Right lobe of liver (tissue), 4 donors: ENCODE measurements at regions not wholly inside any gene's neighbourhood (a gene's known extent, or its start where the extent isn't known, plus 50 kb on each side); places are given as distances from the start of the nearest gene placed in this dataset.

ENCODE experiments used
- CTCF ChIP-seq, 4 donors: fragments of 200-600 bp in 3 of 4; fragments of 450-650 bp in 1 of 4; IDR thresholded peaks; one replicate each; pipeline versions ENCODE4 v1.5.1 to v1.8.0; 2016 to 2022; ENCODE audit warnings: antibody characterized with exemption in 4 of 4, mild to moderate bottlenecking in 2 of 4
- POLR2A ChIP-seq: fragments of 450-650 bp; IDR thresholded peaks from one replicate; pipeline ENCODE4 v1.6.1; 2017; ENCODE audit warnings: antibody characterized with exemption, mild to moderate bottlenecking
- donor health status: DM: no; HTN: no; CAD: no.
- donor health status: DM: no; HTN: no; CAD: no.
- donor health status: DM: no; HTN: yes; CAD: no.

GRCh38 chr4:10944321-10944720 lies 259.8 kb upstream of the CLNK start:
- TF ChIP-seq POLR2A (no peak), CTCF (IDR thresholded peaks at IDR 0.05) (no peak)
